ENCODE measurements at regions not wholly inside any gene's neighbourhood (a gene's known extent, or its start where the extent isn't known, plus 50 kb on each side); places are given as distances from the start of the nearest gene placed in this dataset.

- no peak for TF ChIP-seq CTCF (IDR thresholded peaks at IDR 0.05)
- no peak for TF ChIP-seq POLR2A (IDR thresholded peaks at IDR 0.05)
- no peak for TF ChIP-seq EP300 (IDR thresholded peaks at IDR 0.05)
Measured at GRCh38 chr6:21348146-21348503, 245.4 kb upstream of the SOX4 start.
